DND-41 (cell line): ENCODE measurements at regions not wholly inside any gene's neighbourhood (a gene's known extent, or its start where the extent isn't known, plus 50 kb on each side); places are given as distances from the start of the nearest gene placed in this dataset.

Source experiments
- EZH2 ChIP-seq: IDR thresholded peaks from 3 replicates; pipeline ENCODE4 v1.6.1; 2012; ENCODE audit warnings: borderline replicate concordance, low read depth, mild to moderate bottlenecking, moderate library complexity, low read length, inconsistent platforms; ENCODE audit not compliant: severe bottlenecking
- TF ChIP-seq, protein P1 (sequence below): IDR thresholded peaks from 2 replicates; pipeline ENCODE4 v1.5.1; 2012; ENCODE audit warnings: borderline replicate concordance, low read length, moderate library complexity, mild to moderate bottlenecking; ENCODE audit not compliant: poor library complexity, severe bottlenecking; ENCODE audit errors: extremely low read depth

DNA sequence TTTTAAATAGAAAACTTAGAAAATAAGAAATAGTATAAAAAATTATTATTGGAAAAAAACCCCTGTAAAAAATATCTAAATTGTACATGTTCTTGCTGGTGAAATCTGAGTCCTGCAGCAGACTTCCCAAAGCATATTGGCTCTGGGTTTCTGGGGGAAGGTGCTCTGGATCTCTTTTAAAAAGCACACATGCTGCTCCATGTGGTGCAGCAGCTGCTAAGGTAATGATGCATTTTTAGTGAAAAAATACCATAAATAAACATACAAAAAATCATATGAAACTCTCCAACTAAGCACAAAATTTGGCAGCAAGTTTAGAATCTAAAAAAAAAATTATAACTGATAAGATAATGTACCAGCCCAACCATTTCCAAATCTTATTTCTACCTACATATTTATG, 216.5 kb downstream of the GPD2 start:
- TF ChIP-seq, protein P1, sequence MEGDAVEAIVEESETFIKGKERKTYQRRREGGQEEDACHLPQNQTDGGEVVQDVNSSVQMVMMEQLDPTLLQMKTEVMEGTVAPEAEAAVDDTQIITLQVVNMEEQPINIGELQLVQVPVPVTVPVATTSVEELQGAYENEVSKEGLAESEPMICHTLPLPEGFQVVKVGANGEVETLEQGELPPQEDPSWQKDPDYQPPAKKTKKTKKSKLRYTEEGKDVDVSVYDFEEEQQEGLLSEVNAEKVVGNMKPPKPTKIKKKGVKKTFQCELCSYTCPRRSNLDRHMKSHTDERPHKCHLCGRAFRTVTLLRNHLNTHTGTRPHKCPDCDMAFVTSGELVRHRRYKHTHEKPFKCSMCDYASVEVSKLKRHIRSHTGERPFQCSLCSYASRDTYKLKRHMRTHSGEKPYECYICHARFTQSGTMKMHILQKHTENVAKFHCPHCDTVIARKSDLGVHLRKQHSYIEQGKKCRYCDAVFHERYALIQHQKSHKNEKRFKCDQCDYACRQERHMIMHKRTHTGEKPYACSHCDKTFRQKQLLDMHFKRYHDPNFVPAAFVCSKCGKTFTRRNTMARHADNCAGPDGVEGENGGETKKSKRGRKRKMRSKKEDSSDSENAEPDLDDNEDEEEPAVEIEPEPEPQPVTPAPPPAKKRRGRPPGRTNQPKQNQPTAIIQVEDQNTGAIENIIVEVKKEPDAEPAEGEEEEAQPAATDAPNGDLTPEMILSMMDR: no peak
- TF ChIP-seq EZH2: no peak
